ENCODE measurements at regions not wholly inside any gene's neighbourhood (a gene's known extent, or its start where the extent isn't known, plus 50 kb on each side); places are given as distances from the start of the nearest gene placed in this dataset.

- DNase-seq: no peak
- Mint-ChIP-seq H3K9me3 (peaks cover 0 to 29% (median 5%) of the 10 kb centered on the region in 6 donors), H3K4me3 (no peak overlapping the region), H3K36me3 (no peaks in the 10 kb centered on the region), H3K27ac (no peak overlapping the region), H3K4me1 (no peaks in the 10 kb centered on the region), H3K27me3 (ENCODE audit: low read depth in 3 of 3) (peaks cover 0 to 2% (median 0%) of the 10 kb centered on the region in 3 donors)
Measured at GRCh38 chr1:71196685-71197084, 115.8 kb upstream of the ZRANB2 start.

- Mint-ChIP-seq H3K27me3 (ENCODE audit: low read depth in 3 of 3) (peaks cover 0 to 2% (median 0%) of the 10 kb centered on the region in 3 donors), H3K27ac (no peak overlapping the region), H3K4me1 (no peaks in the 10 kb centered on the region), H3K4me3 (no peak overlapping the region), H3K9me3 (peaks cover 7 to 41% (median 10%) of the 10 kb centered on the region in 6 donors), H3K36me3 (no peaks in the 10 kb centered on the region)
- no peak for DNase-seq
Measured at GRCh38 chr1:71193153-71193552, 112.3 kb upstream of the ZRANB2 start.

GRCh38 chr1:71191520-71191919, 110.7 kb upstream of the ZRANB2 start:
- DNase-seq: no peak
- Mint-ChIP-seq H3K27me3 (ENCODE audit: low read depth in 3 of 3) (peaks cover 0 to 3% (median 0%) of the 10 kb centered on the region in 3 donors), H3K4me3 (no peak overlapping the region), H3K36me3 (no peaks in the 10 kb centered on the region), H3K9me3 (peaks cover 7 to 41% (median 12%) of the 10 kb centered on the region in 6 donors), H3K4me1 (no peaks in the 10 kb centered on the region), H3K27ac (no peak overlapping the region)

GRCh38 chr1:71190843-71191242, 110.0 kb upstream of the ZRANB2 start:
- DNase-seq: no peak
- no peak overlapping the region for H3K4me3 Mint-ChIP-seq
- peaks cover 0 to 3% (median 0%) of the 10 kb centered on the region in 3 donors for H3K27me3 Mint-ChIP-seq (ENCODE audit: low read depth in 3 of 3)
- peaks cover 7 to 44% (median 12%) of the 10 kb centered on the region in 6 donors for H3K9me3 Mint-ChIP-seq
- H3K27ac Mint-ChIP-seq: no peak overlapping the region
- no peaks in the 10 kb centered on the region for H3K4me1 Mint-ChIP-seq
- no peaks in the 10 kb centered on the region for H3K36me3 Mint-ChIP-seq

- Mint-ChIP-seq H3K27ac (no peak overlapping the region), H3K27me3 (ENCODE audit: low read depth in 3 of 3) (peaks cover 0 to 3% (median 0%) of the 10 kb centered on the region in 3 donors), H3K4me3 (no peak overlapping the region), H3K36me3 (no peaks in the 10 kb centered on the region), H3K4me1 (no peaks in the 10 kb centered on the region), H3K9me3 (peaks cover 7 to 44% (median 24%) of the 10 kb centered on the region in 6 donors)
- no peak for DNase-seq
Measured at GRCh38 chr1:71184410-71184809, 103.6 kb upstream of the ZRANB2 start.

- Mint-ChIP-seq H3K27me3 (ENCODE audit: low read depth in 3 of 3) (peaks cover 0 to 2% (median 0%) of the 10 kb centered on the region in 3 donors), H3K9me3 (peaks cover 5 to 54% (median 25%) of the 10 kb centered on the region in 6 donors), H3K36me3 (no peaks in the 10 kb centered on the region), H3K27ac (no peak overlapping the region), H3K4me3 (no peak overlapping the region), H3K4me1 (no peaks in the 10 kb centered on the region)
- DNase-seq: no peak
Measured at GRCh38 chr1:71179997-71180396, 99.2 kb upstream of the ZRANB2 start.

- H3K27me3 Mint-ChIP-seq (ENCODE audit: low read depth in 3 of 3): peaks cover 2 to 3% (median 3%) of the 10 kb centered on the region in 3 donors
- no peak overlapping the region for H3K4me3 Mint-ChIP-seq
- H3K27ac Mint-ChIP-seq: no peak overlapping the region
- no peaks in the 10 kb centered on the region for H3K36me3 Mint-ChIP-seq
- peaks cover 3 to 48% (median 5%) of the 10 kb centered on the region in 6 donors for H3K9me3 Mint-ChIP-seq
- no peaks in the 10 kb centered on the region for H3K4me1 Mint-ChIP-seq
- no peak for DNase-seq
Measured at GRCh38 chr1:71170925-71171324, 90.1 kb upstream of the ZRANB2 start.

GRCh38 chr1:71167505-71167904, 86.7 kb upstream of the ZRANB2 start:
- H3K27ac Mint-ChIP-seq: no peak overlapping the region

GRCh38 chr1:71166178-71167173, 85.6 kb upstream of the ZRANB2 start:
- Mint-ChIP-seq H3K27me3 (ENCODE audit: low read depth in 3 of 3) (peaks cover 0 to 3% (median 2%) of the 10 kb centered on the region in 3 donors), H3K4me3 (no peak overlapping the region), H3K27ac (no peak overlapping the region), H3K9me3 (peaks cover 0 to 27% (median 4%) of the 10 kb centered on the region in 6 donors), H3K4me1 (no peaks in the 10 kb centered on the region), H3K36me3 (no peaks in the 10 kb centered on the region)
- no peak for DNase-seq

More at GRCh38 chr1:71167505-71167904, 86.7 kb upstream of the ZRANB2 start:
- Mint-ChIP-seq H3K4me1 (no peaks in the 10 kb centered on the region), H3K27me3 (ENCODE audit: low read depth in 3 of 3) (peaks cover 0 to 3% (median 2%) of the 10 kb centered on the region in 3 donors), H3K4me3 (no peak overlapping the region), H3K36me3 (no peaks in the 10 kb centered on the region), H3K9me3 (peaks cover 0 to 29% (median 4%) of the 10 kb centered on the region in 6 donors)
- no peak for DNase-seq

GRCh38 chr1:71157715-71158114, 76.9 kb upstream of the ZRANB2 start:
- Mint-ChIP-seq H3K27me3 (ENCODE audit: low read depth in 3 of 3) (peaks cover 0 to 3% (median 0%) of the 10 kb centered on the region in 3 donors), H3K9me3 (peaks cover 4 to 70% (median 15%) of the 10 kb centered on the region in 6 donors)

GRCh38 chr1:71157151-71157550, 76.3 kb upstream of the ZRANB2 start:
- Mint-ChIP-seq H3K27ac (no peak overlapping the region), H3K9me3 (peaks cover 5 to 73% (median 16%) of the 10 kb centered on the region in 6 donors), H3K4me3 (no peak overlapping the region), H3K36me3 (peaks cover 0 to 3% (median 0%) of the 10 kb centered on the region in 3 donors), H3K4me1 (no peaks in the 10 kb centered on the region), H3K27me3 (ENCODE audit: low read depth in 3 of 3) (peaks cover 0 to 3% (median 0%) of the 10 kb centered on the region in 3 donors)
- DNase-seq: no peak

More at GRCh38 chr1:71157715-71158114, 76.9 kb upstream of the ZRANB2 start:
- Mint-ChIP-seq H3K36me3 (peaks cover 0 to 3% (median 0%) of the 10 kb centered on the region in 3 donors), H3K4me3 (no peak overlapping the region), H3K4me1 (no peaks in the 10 kb centered on the region), H3K27ac (no peak overlapping the region)
- DNase-seq: no peak

- Mint-ChIP-seq H3K27ac (no peak overlapping the region), H3K4me3 (no peak overlapping the region), H3K36me3 (peaks cover 0 to 3% (median 0%) of the 10 kb centered on the region in 3 donors), H3K9me3 (peaks cover 6 to 73% (median 16%) of the 10 kb centered on the region in 6 donors), H3K27me3 (ENCODE audit: low read depth in 3 of 3) (peaks cover 0 to 3% (median 0%) of the 10 kb centered on the region in 3 donors), H3K4me1 (no peaks in the 10 kb centered on the region)
- no peak for DNase-seq
Measured at GRCh38 chr1:71156590-71156989, 75.8 kb upstream of the ZRANB2 start.

- no peaks in the 10 kb centered on the region for H3K4me1 Mint-ChIP-seq
Measured at GRCh38 chr1:71154429-71154828, 73.6 kb upstream of the ZRANB2 start.

GRCh38 chr1:71153826-71154225, 73.0 kb upstream of the ZRANB2 start:
- no peak for DNase-seq
- peaks cover 0 to 3% (median 0%) of the 10 kb centered on the region in 3 donors for H3K36me3 Mint-ChIP-seq
- H3K4me3 Mint-ChIP-seq: no peak overlapping the region
- H3K27me3 Mint-ChIP-seq (ENCODE audit: low read depth in 3 of 3): peaks cover 0 to 3% (median 3%) of the 10 kb centered on the region in 3 donors
- no peaks in the 10 kb centered on the region for H3K4me1 Mint-ChIP-seq
- H3K27ac Mint-ChIP-seq: no peak overlapping the region
- peaks cover 7 to 63% (median 27%) of the 10 kb centered on the region in 6 donors for H3K9me3 Mint-ChIP-seq

More at GRCh38 chr1:71154429-71154828, 73.6 kb upstream of the ZRANB2 start:
- peaks cover 0 to 3% (median 0%) of the 10 kb centered on the region in 3 donors for H3K36me3 Mint-ChIP-seq
- no peak for DNase-seq
- peaks cover 0 to 3% (median 3%) of the 10 kb centered on the region in 3 donors for H3K27me3 Mint-ChIP-seq (ENCODE audit: low read depth in 3 of 3)
- H3K9me3 Mint-ChIP-seq: peaks cover 7 to 63% (median 24%) of the 10 kb centered on the region in 6 donors
- H3K27ac Mint-ChIP-seq: no peak overlapping the region
- no peak overlapping the region for H3K4me3 Mint-ChIP-seq
